T-helper 2 cell treated with Interferon-gamma antibody and Interleukin-4, amounts not matched to agents 5 μg/mL and 100 μg/mL, for 36 hours (primary cell): ENCODE measurements at regions not wholly inside any gene's neighbourhood (a gene's known extent, or its start where the extent isn't known, plus 50 kb on each side); places are given as distances from the start of the nearest gene placed in this dataset.

Source experiments
- DNase-seq: peaks from one replicate; pipeline ENCODE4 v3.0.0; 2021; ENCODE audit warnings: low spot score
- H3K27ac Mint-ChIP-seq: one replicate; pipeline ENCODE4 v1.8.0; 2021; ENCODE audit warnings: mild to moderate bottlenecking, mixed read lengths
- H3K27me3 Mint-ChIP-seq: one replicate; pipeline ENCODE4 v1.8.0; 2021; ENCODE audit warnings: low read depth, mixed read lengths
- H3K36me3 Mint-ChIP-seq: one replicate; pipeline ENCODE4 v1.8.0; 2021; ENCODE audit warnings: low read depth, mixed read lengths
- H3K4me1 Mint-ChIP-seq: one replicate; pipeline ENCODE4 v1.8.0; 2021; ENCODE audit warnings: low read depth, mixed read lengths
- H3K4me3 Mint-ChIP-seq: one replicate; pipeline ENCODE4 v1.8.0; 2022; ENCODE audit warnings: mild to moderate bottlenecking, moderate library complexity, mixed read lengths
- H3K9me3 Mint-ChIP-seq: one replicate; pipeline ENCODE4 v1.8.0; 2021; ENCODE audit warnings: mixed read lengths

DNA sequence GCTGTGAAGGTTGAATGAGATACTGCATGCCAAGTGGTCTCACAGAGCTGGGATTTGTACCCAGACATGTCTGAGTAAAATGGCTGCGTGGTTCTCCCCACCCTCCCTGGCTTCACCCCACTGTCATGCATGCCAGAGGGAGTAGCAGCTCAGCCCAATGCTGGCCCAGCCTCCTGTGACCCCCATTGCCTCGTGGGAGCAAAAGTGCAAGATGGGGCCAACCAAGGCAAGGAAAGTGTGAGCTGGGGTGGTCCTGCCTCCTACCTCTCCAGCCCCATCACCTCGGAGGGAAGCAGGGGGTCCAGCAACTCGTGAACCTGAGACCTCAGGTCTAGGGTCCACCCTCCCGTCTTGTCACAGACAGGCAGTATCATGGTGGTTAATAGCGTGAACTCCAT, 209.8 kb upstream of the GRIK3 start:
- Mint-ChIP-seq H3K4me3 (no peak overlapping the region), H3K27ac (no peak overlapping the region), H3K4me1 (no peaks in the 10 kb centered on the region), H3K36me3 (no peaks in the 10 kb centered on the region), H3K27me3 (no peaks in the 10 kb centered on the region), H3K9me3 (no peaks in the 10 kb centered on the region)
- DNase-seq, result no peak

DNA sequence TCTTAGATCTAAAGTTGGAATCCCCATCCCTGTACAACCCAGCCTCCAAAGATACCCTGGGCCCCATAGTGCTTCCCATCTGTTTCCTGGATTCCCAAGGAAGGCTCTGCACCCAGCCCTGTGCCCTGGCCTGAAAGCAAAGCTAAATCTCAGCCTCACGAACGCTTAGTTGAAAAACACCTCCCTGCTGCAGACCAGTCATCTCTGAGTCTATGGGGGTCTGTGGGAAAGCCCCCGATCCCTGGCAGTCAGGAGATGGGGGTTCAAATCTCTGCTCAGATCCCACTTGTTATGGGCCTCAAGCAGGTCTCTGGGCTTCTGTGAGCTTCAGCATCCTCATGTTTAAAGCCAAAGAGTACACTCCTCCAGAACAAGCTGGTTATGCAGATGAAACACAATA, 210.5 kb upstream of the GRIK3 start:
- Mint-ChIP-seq H3K4me1 (no peaks in the 10 kb centered on the region), H3K36me3 (no peaks in the 10 kb centered on the region), H3K4me3 (no peak overlapping the region), H3K27me3 (no peaks in the 10 kb centered on the region), H3K9me3 (no peaks in the 10 kb centered on the region), H3K27ac (no peak overlapping the region)
- DNase-seq, result no peak

- Mint-ChIP-seq H3K4me3 (no peak overlapping the region), H3K9me3 (no peaks in the 10 kb centered on the region), H3K36me3 (no peaks in the 10 kb centered on the region), H3K27me3 (no peaks in the 10 kb centered on the region), H3K4me1 (no peaks in the 10 kb centered on the region), H3K27ac (no peak overlapping the region)
- DNase-seq, result no peak
Measured at GRCh38 chr1:37246631-37247030, 212.3 kb upstream of the GRIK3 start.

DNA sequence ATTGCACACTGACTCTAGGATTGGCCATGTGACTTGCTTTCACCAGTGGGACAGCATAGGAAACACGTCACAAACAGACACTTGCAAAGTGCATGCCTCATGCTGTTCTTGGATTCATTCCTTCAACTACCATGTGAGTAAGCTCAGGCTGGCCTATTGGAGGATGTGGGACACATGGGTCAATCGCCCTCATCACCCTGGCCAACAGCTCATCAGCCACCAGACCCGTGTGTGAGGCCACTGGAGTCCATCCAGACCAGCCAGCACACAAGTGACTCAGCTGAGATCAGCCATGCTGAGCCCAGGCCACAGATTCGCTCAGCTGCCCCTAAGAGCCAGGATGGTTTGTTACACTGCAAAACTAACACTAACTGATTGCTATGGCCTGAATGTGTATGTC, 216.1 kb upstream of the GRIK3 start:
- H3K9me3 Mint-ChIP-seq, result no peaks in the 10 kb centered on the region
- no peaks in the 10 kb centered on the region for H3K4me1 Mint-ChIP-seq
- no peak overlapping the region for H3K27ac Mint-ChIP-seq

DNA sequence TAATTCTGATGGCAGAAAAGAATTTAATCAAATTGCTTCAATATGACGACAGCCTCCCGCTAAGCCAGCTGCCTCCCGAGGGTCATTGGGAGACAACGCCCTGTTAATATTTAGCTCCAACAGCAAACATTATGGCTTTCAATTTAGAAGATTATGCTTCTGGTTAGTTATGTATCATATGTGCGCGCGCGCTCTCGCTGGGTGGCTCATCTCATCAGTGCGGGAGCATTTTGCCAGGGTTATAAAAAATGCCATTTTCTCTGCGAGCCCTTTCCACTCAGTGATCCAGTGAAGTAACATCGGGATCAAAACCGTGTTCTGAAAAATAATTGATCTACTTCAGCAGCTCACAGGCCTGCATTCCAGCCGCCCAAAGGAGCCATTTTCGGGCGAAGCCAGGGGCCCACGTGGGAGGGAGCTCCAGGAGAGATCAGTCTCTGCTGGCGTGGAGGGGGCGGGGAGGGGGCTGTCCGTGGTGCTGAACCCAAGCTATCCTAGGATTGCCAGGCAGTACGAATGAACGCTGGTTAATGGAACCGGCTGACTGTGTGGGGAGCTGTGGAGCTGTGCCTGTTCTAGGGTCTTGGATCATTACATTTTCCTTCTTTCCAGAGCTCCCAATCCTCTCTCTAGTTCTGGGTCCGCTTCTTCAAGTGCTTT, 219.1 kb upstream of the ZC3H12A start:
- Mint-ChIP-seq H3K27ac (no peak overlapping the region), H3K4me1 (no peaks in the 10 kb centered on the region), H3K9me3 (no peaks in the 10 kb centered on the region), H3K27me3 (peaks cover 15% of the 10 kb centered on the region), H3K4me3 (no peak overlapping the region), H3K36me3 (no peaks in the 10 kb centered on the region)
- no peak for DNase-seq

More for the DNA sequence above, 216.1 kb upstream of the GRIK3 start:
- no peaks in the 10 kb centered on the region for H3K36me3 Mint-ChIP-seq
- no peak for DNase-seq
- peaks cover 8% of the 10 kb centered on the region for H3K27me3 Mint-ChIP-seq
- H3K4me3 Mint-ChIP-seq, result no peak overlapping the region

DNA sequence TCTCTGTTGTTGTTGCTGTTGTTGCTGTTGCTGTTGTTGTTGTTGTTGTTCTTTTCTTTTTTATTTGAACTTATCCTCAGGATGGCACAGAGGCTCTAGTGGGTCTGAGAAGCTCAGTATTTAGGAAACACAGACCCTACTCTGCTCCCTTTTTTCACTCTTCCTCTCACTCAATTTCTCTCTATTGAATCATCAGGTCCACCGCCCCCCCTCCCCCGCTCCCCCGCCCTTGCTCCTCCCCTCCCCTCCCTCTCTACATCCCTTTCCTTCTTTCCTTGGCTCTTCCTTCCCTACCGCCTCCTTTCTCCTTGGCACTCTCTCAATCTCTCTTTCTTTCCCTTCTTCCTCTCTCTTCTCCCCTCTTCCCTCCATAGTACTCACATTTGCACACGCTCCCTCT, 218.5 kb upstream of the ZC3H12A start:
- H3K27ac Mint-ChIP-seq, result no peak overlapping the region
- no peak for DNase-seq
- no peaks in the 10 kb centered on the region for H3K36me3 Mint-ChIP-seq
- H3K4me1 Mint-ChIP-seq, result no peaks in the 10 kb centered on the region
- H3K27me3 Mint-ChIP-seq, result peaks cover 15% of the 10 kb centered on the region
- no peaks in the 10 kb centered on the region for H3K9me3 Mint-ChIP-seq
- no peak overlapping the region for H3K4me3 Mint-ChIP-seq

GRCh38 chr1:37257646-37258045, 216.7 kb upstream of the ZC3H12A start:
- H3K4me1 Mint-ChIP-seq, result no peaks in the 10 kb centered on the region
- peaks cover 15% of the 10 kb centered on the region for H3K27me3 Mint-ChIP-seq
- no peak overlapping the region for H3K4me3 Mint-ChIP-seq
- no peaks in the 10 kb centered on the region for H3K9me3 Mint-ChIP-seq
- no peaks in the 10 kb centered on the region for H3K36me3 Mint-ChIP-seq
- no peak overlapping the region for H3K27ac Mint-ChIP-seq
- no peak for DNase-seq

- Mint-ChIP-seq H3K27me3 (peaks cover 15% of the 10 kb centered on the region), H3K9me3 (no peaks in the 10 kb centered on the region), H3K36me3 (no peaks in the 10 kb centered on the region), H3K4me1 (no peaks in the 10 kb centered on the region), H3K4me3 (no peak overlapping the region), H3K27ac (no peak overlapping the region)
- DNase-seq, result no peak
Measured at GRCh38 chr1:37258068-37258467, 216.3 kb upstream of the ZC3H12A start.

GRCh38 chr1:37259019-37259418, 215.4 kb upstream of the ZC3H12A start:
- Mint-ChIP-seq H3K36me3 (no peaks in the 10 kb centered on the region), H3K9me3 (no peaks in the 10 kb centered on the region), H3K4me1 (no peaks in the 10 kb centered on the region), H3K27me3 (peaks cover 15% of the 10 kb centered on the region), H3K27ac (no peak overlapping the region), H3K4me3 (no peak overlapping the region)
- no peak for DNase-seq

DNA sequence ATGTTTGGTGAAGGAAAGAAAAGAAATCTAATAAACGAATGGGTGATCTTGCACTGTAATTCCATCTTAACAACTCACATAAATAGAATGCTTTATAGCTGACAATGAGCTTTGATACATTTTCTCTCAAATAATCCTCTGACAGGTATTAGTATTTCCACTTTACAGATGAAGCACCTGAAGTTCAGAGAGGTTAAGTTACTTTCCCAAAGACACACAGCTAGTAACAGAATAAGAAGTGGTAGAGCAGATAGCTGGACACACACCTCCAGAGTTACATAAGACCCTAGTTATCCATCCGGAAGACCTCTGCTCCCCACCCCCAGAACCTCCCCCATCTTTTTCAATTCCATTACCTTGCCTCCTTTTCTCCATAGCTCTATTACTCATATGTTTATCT, 213.3 kb upstream of the ZC3H12A start:
- Mint-ChIP-seq H3K27ac (no peak overlapping the region), H3K27me3 (peaks cover 3% of the 10 kb centered on the region), H3K9me3 (no peaks in the 10 kb centered on the region), H3K4me3 (no peak overlapping the region), H3K36me3 (no peaks in the 10 kb centered on the region), H3K4me1 (no peaks in the 10 kb centered on the region)
- DNase-seq, result no peak

DNA sequence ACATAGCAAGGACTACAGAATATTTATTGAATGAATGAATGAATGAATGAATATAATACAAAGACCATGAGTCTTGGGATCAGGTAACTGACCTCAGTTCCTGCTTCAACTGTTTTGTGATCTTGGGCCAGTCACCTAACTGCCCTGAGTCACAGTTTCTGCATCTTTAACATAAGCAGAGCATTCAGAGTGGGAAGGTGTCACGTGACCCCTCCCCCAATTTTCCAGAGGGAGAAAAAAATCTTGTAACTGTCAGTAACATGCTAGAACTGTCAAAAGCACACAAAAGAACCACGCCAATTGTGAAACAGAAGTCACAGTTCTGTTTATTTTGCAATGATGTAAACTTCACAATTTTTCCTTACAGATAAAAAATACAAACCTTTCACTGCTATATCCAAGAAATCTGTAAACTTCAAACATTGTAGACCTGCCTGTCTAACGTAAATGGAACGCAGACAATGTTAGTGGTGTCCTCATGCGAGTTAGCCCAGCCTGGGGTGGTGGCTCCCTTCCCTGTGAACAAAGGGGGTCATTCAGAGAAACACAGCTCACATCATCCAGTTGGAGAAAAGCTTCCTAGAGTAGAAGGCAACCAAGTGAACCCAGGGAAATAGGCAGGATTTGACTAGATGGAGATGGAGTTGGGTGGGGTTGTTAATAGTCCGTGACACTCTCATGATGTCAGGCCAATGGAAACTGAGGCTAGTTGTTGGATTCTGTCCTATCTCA, 211.8 kb upstream of the ZC3H12A start:
- no peaks in the 10 kb centered on the region for H3K27me3 Mint-ChIP-seq
- no peak overlapping the region for H3K4me3 Mint-ChIP-seq
- no peaks in the 10 kb centered on the region for H3K36me3 Mint-ChIP-seq
- no peaks in the 10 kb centered on the region for H3K4me1 Mint-ChIP-seq
- no peak overlapping the region for H3K27ac Mint-ChIP-seq
- H3K9me3 Mint-ChIP-seq, result no peaks in the 10 kb centered on the region
- DNase-seq, result no peak

GRCh38 chr1:37265156-37265555, 209.2 kb upstream of the ZC3H12A start:
- Mint-ChIP-seq H3K27me3 (no peaks in the 10 kb centered on the region), H3K9me3 (no peaks in the 10 kb centered on the region), H3K4me1 (no peaks in the 10 kb centered on the region), H3K27ac (no peak overlapping the region), H3K36me3 (no peaks in the 10 kb centered on the region), H3K4me3 (no peak overlapping the region)
- no peak for DNase-seq

DNA sequence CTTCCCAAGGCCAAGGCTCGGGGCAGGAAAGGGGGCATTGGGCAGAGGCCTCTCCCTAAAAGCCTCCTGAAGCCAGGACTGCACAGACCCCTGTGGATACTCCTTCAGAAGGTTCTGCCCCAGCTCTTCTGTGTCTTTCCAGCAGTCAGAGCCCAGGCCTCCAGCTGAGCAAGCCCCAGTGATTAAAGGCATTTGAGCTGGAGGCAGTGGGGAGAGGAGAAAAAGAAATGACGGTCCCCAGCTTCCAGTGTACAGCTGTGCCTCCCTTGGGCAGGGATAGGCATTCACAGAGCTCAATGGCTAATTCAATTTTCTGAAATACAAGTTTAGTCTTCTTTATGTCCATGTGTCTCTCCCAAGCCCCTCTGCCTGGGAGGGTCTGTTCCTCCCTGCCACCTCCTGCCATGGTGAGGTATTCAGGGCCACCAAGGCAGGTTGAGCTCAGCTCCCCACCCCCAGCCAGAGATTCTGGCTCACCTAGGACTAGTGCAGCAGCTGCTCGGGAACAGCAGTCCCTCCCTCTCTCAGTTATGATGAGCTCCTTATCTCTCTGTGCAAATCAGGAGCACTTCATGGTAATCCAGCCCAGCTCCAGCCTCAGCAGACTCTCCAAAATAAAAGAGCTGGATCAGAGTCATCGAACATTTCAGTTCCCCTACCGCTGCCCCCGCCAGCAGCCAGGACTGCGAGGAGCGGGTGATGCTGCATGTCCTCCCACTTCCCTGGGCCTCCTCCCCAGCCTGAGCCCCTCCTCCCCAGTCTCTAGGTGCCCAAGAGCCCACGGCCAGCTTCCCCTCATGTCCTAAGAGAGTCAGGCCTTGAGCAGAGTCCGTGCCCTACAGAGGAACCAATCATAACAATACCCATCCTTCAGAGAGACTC, 208.4 kb upstream of the ZC3H12A start:
- Mint-ChIP-seq H3K4me3 (no peak overlapping the region), H3K27me3 (no peaks in the 10 kb centered on the region), H3K9me3 (no peaks in the 10 kb centered on the region), H3K27ac (no peak overlapping the region), H3K4me1 (no peaks in the 10 kb centered on the region), H3K36me3 (no peaks in the 10 kb centered on the region)
- DNase-seq, result no peak

GRCh38 chr1:37267111-37267835, 207.1 kb upstream of the ZC3H12A start:
- H3K27me3 Mint-ChIP-seq, result no peaks in the 10 kb centered on the region
- no peak for DNase-seq
- H3K36me3 Mint-ChIP-seq, result no peaks in the 10 kb centered on the region
- H3K9me3 Mint-ChIP-seq, result no peaks in the 10 kb centered on the region
- no peak overlapping the region for H3K4me3 Mint-ChIP-seq
- H3K27ac Mint-ChIP-seq, result no peak overlapping the region
- H3K4me1 Mint-ChIP-seq, result no peaks in the 10 kb centered on the region
